Activated CD4-positive, alpha-beta memory T cell treated with anti-CD3 and anti-CD28 coated beads for 36 hours (primary cell): ENCODE measurements at regions not wholly inside any gene's neighbourhood (a gene's known extent, or its start where the extent isn't known, plus 50 kb on each side); places are given as distances from the start of the nearest gene placed in this dataset.

ENCODE experiments used
- CTCF ChIA-PET: fragments of 350-600 bp; sonication (Branson Sonifier 250); formaldehyde crosslinking; loops from one replicate; lab custom pipeline; 2021; ENCODE audit warnings: antibody characterized with exemption, inconsistent platforms; lab: Charles Lee
- POLR2A ChIA-PET: fragments of 350-600 bp; sonication (Branson Sonifier 250); formaldehyde crosslinking; loops from one replicate; lab custom pipeline; 2021; ENCODE audit warnings: antibody characterized with exemption; lab: Charles Lee
- DNase-seq: peaks from one replicate; pipeline ENCODE4 v3.0.0-alpha.2; 2020
- H3K27ac Mint-ChIP-seq: one replicate; pipeline ENCODE4 v1.8.0; 2021; ENCODE audit warnings: mixed read lengths
- H3K27me3 Mint-ChIP-seq: one replicate; pipeline ENCODE4 v1.8.0; 2021; ENCODE audit warnings: mixed read lengths
- H3K36me3 Mint-ChIP-seq: one replicate; pipeline ENCODE4 v1.8.0; 2021; ENCODE audit warnings: mixed read lengths
- H3K4me1 Mint-ChIP-seq: one replicate; pipeline ENCODE4 v1.8.0; 2021; ENCODE audit warnings: low read depth, mixed read lengths
- H3K4me3 Mint-ChIP-seq: one replicate; pipeline ENCODE4 v1.8.0; 2021; ENCODE audit warnings: mild to moderate bottlenecking, mixed read lengths
- H3K9me3 Mint-ChIP-seq: one replicate; pipeline ENCODE4 v1.8.0; 2021; ENCODE audit warnings: mixed read lengths
- intact Hi-C: fragments of 100-400 bp; cut with micrococcal nuclease; formaldehyde crosslinking; loops from one replicate; pipeline ENCODE4 v1.15.1; 2023

DNA sequence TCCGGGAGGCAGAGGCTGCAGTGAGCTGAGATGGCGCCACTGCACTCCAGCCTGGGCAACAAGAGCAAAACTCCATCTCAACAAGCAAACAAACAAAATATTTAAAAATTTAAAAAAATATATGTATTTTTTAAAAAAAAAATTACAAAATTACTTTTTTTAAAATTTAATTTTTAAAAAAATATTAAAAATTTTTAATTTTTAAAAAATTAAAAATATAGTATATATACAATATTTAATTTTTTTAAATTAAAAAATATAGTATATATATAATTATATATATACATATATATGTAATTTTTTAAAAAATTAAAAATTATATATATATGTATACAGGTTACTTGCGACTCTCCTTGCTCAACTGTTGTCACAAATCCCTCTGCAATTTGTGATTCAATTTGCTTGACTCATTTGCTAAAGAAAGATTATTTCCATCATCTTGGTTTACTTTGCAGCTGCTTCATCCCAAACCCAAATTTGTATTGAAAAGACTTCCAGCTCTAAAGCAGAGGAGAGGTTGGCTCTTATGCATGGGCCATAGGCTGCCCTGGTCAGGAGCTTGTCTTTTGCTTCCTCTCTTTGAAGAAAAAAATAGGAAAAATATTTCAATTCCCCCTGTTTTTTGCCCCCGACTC is 247.4 kb upstream of the IRX3 start:
- no peaks in the 10 kb centered on the region for H3K27me3 Mint-ChIP-seq
- POLR2A ChIA-PET: no interaction called here
- DNase-seq: no peak
- no peak overlapping the region for H3K4me3 Mint-ChIP-seq
- H3K27ac Mint-ChIP-seq: no peak overlapping the region
- no peaks in the 10 kb centered on the region for H3K9me3 Mint-ChIP-seq
- intact Hi-C loops: no loop called here
- no peaks in the 10 kb centered on the region for H3K4me1 Mint-ChIP-seq
- no peaks in the 10 kb centered on the region for H3K36me3 Mint-ChIP-seq
- CTCF ChIA-PET: no interaction called here

DNA sequence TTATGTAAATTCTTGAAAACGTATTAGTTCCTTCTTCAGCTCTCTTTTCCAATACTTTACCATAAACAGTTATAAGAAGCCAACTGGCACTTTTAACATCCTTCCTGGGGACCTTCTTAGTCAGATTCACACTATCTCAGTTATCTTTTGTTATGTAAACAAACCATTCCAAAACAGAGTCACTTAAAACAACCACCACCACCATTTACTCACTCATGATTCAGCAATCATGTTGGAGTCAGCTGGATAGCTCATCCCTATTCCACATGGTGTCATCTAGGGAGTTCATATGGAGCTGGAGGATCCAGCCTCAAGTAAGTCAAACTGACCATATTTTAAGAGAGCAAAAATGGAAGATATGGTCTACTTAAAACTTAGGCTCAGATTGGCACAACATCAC is 240.3 kb upstream of the IRX3 start:
- Mint-ChIP-seq H3K9me3 (peaks cover 3% of the 10 kb centered on the region), H3K4me3 (no peak overlapping the region), H3K36me3 (no peaks in the 10 kb centered on the region), H3K27ac (no peak overlapping the region), H3K4me1 (no peaks in the 10 kb centered on the region), H3K27me3 (no peaks in the 10 kb centered on the region)
- no peak for DNase-seq
- intact Hi-C loops: no loop called here
- POLR2A ChIA-PET: no interaction called here
- CTCF ChIA-PET: no interaction called here

DNA sequence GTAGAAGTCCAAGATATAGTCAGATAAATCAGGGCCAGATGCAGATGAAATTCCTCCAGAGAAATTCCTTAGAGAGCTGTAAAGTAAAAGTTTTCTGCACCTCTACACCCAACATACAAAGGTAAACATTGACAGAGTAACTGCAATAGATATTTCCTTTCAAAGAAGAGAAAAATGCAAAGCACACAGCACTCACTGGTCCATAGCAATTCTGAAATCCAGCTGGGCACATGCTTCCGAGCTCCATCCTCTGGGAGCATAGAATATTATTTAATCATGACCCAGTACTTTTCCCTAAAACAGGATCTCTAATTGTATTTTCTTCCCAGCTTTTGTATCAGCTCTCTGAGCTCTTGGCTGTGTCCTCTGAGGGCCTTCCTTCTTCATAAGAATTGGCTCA is 239.5 kb upstream of the IRX3 start:
- peaks cover 3% of the 10 kb centered on the region for H3K9me3 Mint-ChIP-seq
- ChIA-PET POLR2A (no interaction called here), CTCF (no interaction called here)
- DNase-seq: no peak
- intact Hi-C loops: no loop called here
- no peaks in the 10 kb centered on the region for H3K4me1 Mint-ChIP-seq
- H3K27ac Mint-ChIP-seq: no peak overlapping the region
- no peak overlapping the region for H3K4me3 Mint-ChIP-seq
- H3K27me3 Mint-ChIP-seq: no peaks in the 10 kb centered on the region
- H3K36me3 Mint-ChIP-seq: no peaks in the 10 kb centered on the region

DNA sequence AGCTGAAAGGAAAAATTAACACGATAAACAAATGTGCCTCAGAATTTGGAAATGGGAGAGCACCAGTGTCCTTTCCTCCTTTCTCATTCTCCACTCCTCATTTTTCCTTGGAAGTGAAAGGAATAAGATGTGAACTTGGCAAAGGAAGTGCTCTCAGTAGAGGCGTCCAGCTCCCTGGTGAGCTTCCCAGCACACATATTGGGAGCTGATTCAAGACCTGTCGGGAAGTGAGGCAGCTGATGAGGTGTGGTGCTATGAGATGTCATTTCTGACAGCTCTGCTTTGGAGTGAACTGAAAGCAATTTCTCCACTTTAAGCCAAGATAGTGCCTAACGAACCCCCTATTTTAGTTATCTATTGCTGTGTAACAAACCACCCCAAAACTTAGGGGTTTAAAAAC is 238.5 kb upstream of the IRX3 start:
- ChIA-PET POLR2A (no interaction called here), CTCF (no interaction called here)
- H3K9me3 Mint-ChIP-seq: peaks cover 3% of the 10 kb centered on the region
- no peaks in the 10 kb centered on the region for H3K27me3 Mint-ChIP-seq
- H3K4me1 Mint-ChIP-seq: no peaks in the 10 kb centered on the region
- DNase-seq: no peak
- intact Hi-C loops: no loop called here
- no peak overlapping the region for H3K27ac Mint-ChIP-seq
- no peaks in the 10 kb centered on the region for H3K36me3 Mint-ChIP-seq
- no peak overlapping the region for H3K4me3 Mint-ChIP-seq

DNA sequence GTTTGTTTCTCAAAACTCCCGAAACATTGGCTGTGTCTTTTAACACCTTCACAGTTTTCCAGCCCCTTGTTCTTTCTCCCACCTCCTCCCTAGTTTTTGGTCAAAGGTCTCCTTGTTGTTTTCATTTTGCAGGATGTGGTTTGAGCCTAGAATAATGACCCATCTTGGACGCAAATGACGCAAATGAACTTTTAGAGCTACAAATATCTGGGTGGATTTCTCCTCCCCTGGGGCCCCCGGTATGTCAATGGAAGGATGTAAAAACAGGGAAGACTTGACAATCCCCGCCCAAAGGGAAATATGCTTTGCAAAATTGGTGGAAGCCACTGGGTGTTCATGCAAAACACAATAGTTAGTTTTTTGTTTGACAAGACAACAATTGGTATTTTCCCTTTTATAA is 236.0 kb upstream of the IRX3 start:
- peaks cover 3% of the 10 kb centered on the region for H3K9me3 Mint-ChIP-seq
- intact Hi-C loops: no loop called here
- no peaks in the 10 kb centered on the region for H3K4me1 Mint-ChIP-seq
- DNase-seq: no peak
- H3K4me3 Mint-ChIP-seq: no peak overlapping the region
- no peaks in the 10 kb centered on the region for H3K27me3 Mint-ChIP-seq
- CTCF ChIA-PET: no interaction called here
- POLR2A ChIA-PET: no interaction called here
- no peaks in the 10 kb centered on the region for H3K36me3 Mint-ChIP-seq
- no peak overlapping the region for H3K27ac Mint-ChIP-seq

- ChIA-PET POLR2A (no interaction called here), CTCF (no interaction called here)
- Mint-ChIP-seq H3K27ac (no peak overlapping the region), H3K27me3 (no peaks in the 10 kb centered on the region), H3K4me3 (no peak overlapping the region), H3K4me1 (no peaks in the 10 kb centered on the region), H3K36me3 (no peaks in the 10 kb centered on the region), H3K9me3 (no peaks in the 10 kb centered on the region)
- DNase-seq: no peak
- intact Hi-C loops: no loop called here
Observed at GRCh38 chr16:54521327-54521726, 234.7 kb upstream of the IRX3 start.

GRCh38 chr16:54519161-54519695 is 232.6 kb upstream of the IRX3 start:
- no peaks in the 10 kb centered on the region for H3K27me3 Mint-ChIP-seq
- no peak overlapping the region for H3K4me3 Mint-ChIP-seq
- POLR2A ChIA-PET: no interaction called here
- intact Hi-C loops: no loop called here
- no peak overlapping the region for H3K27ac Mint-ChIP-seq
- no peaks in the 10 kb centered on the region for H3K4me1 Mint-ChIP-seq
- CTCF ChIA-PET: interaction anchor here (0.6 kb wide), 1 partner anchor 9 kb away, joined by 4 read pairs; no protein-coding TSS in a partner anchor
- no peak for DNase-seq
- no peaks in the 10 kb centered on the region for H3K36me3 Mint-ChIP-seq
- H3K9me3 Mint-ChIP-seq: no peaks in the 10 kb centered on the region

GRCh38 chr16:54517181-54517580 is 230.6 kb upstream of the IRX3 start:
- no peak overlapping the region for H3K27ac Mint-ChIP-seq
- ChIA-PET POLR2A (no interaction called here), CTCF (no interaction called here)
- H3K9me3 Mint-ChIP-seq: no peaks in the 10 kb centered on the region
- H3K4me3 Mint-ChIP-seq: no peak overlapping the region
- H3K4me1 Mint-ChIP-seq: no peaks in the 10 kb centered on the region
- H3K27me3 Mint-ChIP-seq: no peaks in the 10 kb centered on the region
- H3K36me3 Mint-ChIP-seq: no peaks in the 10 kb centered on the region
- intact Hi-C loops: no loop called here
- no peak for DNase-seq

GRCh38 chr16:54512467-54512995 is 225.9 kb upstream of the IRX3 start:
- Mint-ChIP-seq H3K27ac (no peak overlapping the region), H3K4me3 (no peak overlapping the region), H3K36me3 (no peaks in the 10 kb centered on the region), H3K4me1 (no peaks in the 10 kb centered on the region), H3K27me3 (no peaks in the 10 kb centered on the region), H3K9me3 (no peaks in the 10 kb centered on the region)
- intact Hi-C loops: no loop called here
- CTCF ChIA-PET: interaction anchor here (1.1 kb wide), 1 partner anchor 744 kb away, joined by 3 read pairs; no protein-coding TSS in a partner anchor
- DNase-seq: no peak
- POLR2A ChIA-PET: no interaction called here

DNA sequence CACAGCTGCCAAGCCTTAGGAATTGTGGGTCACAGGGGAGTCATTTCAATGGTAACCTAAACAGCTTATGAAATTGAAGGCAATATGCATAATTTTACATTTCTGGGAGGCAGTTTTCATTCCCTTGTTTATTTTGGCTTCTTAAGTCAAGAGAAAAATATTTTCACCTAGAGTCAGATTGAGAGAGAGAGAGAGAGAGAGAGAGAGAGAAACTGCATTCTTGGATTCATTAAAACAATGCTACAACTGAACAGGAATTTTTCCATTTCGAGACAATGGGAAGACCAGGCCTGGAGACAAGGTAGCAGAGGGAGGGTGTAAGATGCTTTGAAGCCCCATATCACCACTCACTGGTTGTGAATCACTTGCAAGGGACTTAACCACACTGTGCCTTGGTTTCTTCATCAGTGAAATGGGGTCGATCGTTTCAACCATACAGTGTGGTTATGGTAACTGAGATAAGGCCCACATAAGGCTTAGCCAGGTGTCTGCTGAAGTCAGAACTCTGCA is 224.7 kb upstream of the IRX3 start:
- Mint-ChIP-seq H3K4me3 (no peak overlapping the region), H3K9me3 (no peaks in the 10 kb centered on the region), H3K36me3 (no peaks in the 10 kb centered on the region), H3K27me3 (peaks cover 2% of the 10 kb centered on the region), H3K27ac (no peak overlapping the region), H3K4me1 (no peaks in the 10 kb centered on the region)
- POLR2A ChIA-PET: no interaction called here
- intact Hi-C loops: no loop called here
- no peak for DNase-seq
- CTCF ChIA-PET: no interaction called here

DNA sequence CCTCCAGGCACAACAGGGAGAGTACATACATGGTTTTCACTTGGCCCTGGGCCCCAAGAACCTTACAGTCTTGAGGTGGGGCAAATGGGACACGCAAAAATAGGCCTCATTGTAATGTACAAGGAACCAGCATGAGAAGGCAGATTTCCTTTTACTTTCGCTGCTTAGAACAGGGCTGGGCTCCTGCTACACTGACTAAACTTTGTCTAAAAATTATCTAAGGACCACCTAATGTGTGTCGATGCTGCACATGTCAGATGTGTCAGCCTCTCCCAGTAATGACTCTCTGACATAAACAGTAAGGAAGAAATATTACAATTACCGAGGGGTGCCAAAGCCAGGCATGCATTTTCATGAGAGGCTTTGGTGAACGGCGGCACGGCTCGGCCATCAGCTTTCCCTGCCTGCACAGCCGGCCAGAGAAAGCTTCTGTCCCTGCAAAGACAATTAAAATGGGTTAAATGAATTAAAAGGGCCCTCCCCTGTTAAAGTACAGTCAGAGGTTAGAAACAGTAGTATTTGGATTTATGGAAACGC is 224.2 kb upstream of the IRX3 start:
- ChIA-PET CTCF (no interaction called here), POLR2A (no interaction called here)
- no peak for DNase-seq
- Mint-ChIP-seq H3K27me3 (peaks cover 3% of the 10 kb centered on the region), H3K27ac (no peak overlapping the region), H3K4me1 (no peaks in the 10 kb centered on the region), H3K9me3 (no peaks in the 10 kb centered on the region), H3K4me3 (no peak overlapping the region), H3K36me3 (no peaks in the 10 kb centered on the region)
- intact Hi-C loops: no loop called here

DNA sequence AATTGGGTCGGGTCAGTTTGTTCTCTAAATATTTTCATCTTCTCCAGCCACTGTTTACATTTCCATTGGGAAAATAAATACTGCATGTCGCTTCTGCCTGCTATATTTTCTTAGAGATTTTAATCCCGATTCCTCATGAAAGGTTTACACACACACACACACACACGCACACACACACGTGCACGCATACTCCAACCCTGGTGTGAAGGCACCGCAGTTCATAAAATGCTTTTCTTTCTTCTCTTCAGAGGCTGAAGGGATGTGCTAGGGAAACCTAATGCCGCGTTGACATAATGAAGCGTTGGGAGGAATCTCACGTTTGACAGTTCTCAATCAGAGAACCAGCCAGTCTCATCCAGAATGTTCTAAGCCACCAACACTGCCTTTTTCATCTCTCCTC is 222.9 kb upstream of the IRX3 start:
- Mint-ChIP-seq H3K27me3 (peaks cover 11% of the 10 kb centered on the region), H3K9me3 (no peaks in the 10 kb centered on the region), H3K4me1 (no peaks in the 10 kb centered on the region), H3K4me3 (no peak overlapping the region), H3K27ac (no peak overlapping the region), H3K36me3 (no peaks in the 10 kb centered on the region)
- intact Hi-C loops: no loop called here
- POLR2A ChIA-PET: no interaction called here
- no peak for DNase-seq
- CTCF ChIA-PET: no interaction called here

DNA sequence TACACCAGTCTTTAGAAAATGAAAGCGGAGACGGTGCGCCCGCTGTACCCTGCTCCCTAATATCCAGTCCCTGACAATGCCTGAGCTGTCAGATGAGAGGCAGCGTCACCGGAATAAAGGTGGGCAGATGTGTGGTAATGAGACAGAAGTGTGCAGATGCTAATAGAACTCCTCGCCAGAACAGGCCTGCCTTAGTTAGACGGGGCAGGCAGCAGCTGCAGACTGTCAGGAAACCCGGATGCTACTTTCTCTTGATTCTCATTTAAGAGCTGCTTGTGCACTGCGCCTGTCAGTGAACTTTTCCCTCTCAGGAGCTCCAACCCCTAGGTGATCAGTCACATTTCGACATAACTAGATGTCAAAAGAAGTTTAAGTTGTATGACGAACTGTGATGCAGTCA is 221.8 kb upstream of the IRX3 start:
- no peaks in the 10 kb centered on the region for H3K36me3 Mint-ChIP-seq
- intact Hi-C loops: no loop called here
- peaks cover 11% of the 10 kb centered on the region for H3K27me3 Mint-ChIP-seq
- no peak overlapping the region for H3K4me3 Mint-ChIP-seq
- H3K9me3 Mint-ChIP-seq: no peaks in the 10 kb centered on the region
- DNase-seq: no peak
- no peak overlapping the region for H3K27ac Mint-ChIP-seq
- H3K4me1 Mint-ChIP-seq: no peaks in the 10 kb centered on the region
- CTCF ChIA-PET: no interaction called here
- POLR2A ChIA-PET: no interaction called here
